Embryonic facial prominence (tissue), 1 donor: ENCODE measurements at regions not wholly inside any gene's neighbourhood (a gene's known extent, or its start where the extent isn't known, plus 50 kb on each side); places are given as distances from the start of the nearest gene placed in this dataset.
"Not testable (repeated sequence)": the region's sequence is repeated elsewhere in the genome, so short reads cannot be mapped to it uniquely, and the experiment has no call there.

ENCODE experiments used
- DNase-seq: peaks from one replicate; pipeline ENCODE4 v3.0.0-alpha.2; 2016; ENCODE audit errors: extremely low spot score

GRCh38 chr5:34436761-34437501 lies 219.2 kb upstream of the RAI14 start:
- DNase-seq, result no peak

GRCh38 chr5:34439601-34440000 lies 216.5 kb upstream of the RAI14 start:
- DNase-seq, result no peak

GRCh38 chr5:34441767-34442166 lies 214.4 kb upstream of the RAI14 start:
- not testable (repeated sequence) for DNase-seq

GRCh38 chr5:34447424-34447823 lies 208.7 kb upstream of the RAI14 start:
- DNase-seq, result no peak

GRCh38 chr5:34449639-34450038 lies 206.5 kb upstream of the RAI14 start:
- DNase-seq, result no peak

DNA sequence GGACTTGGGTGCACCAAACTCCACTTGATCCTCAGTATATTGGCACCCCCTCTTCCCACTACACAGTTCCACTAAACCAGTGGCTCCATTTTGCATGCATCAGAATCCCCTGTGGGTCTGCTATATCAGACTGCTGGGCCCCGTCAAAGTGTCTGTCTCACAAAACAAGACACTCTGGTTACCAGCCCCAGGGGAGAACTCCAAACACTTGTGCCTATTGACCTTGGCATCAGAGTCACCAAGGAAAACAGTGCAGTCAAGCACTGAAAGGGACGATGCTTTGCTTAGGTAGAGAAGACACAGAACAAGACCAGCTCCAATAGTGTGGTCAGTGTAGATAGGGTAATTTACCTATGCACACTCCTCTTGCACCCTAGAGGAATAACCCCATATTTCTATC lies 205.8 kb upstream of the RAI14 start:
- no peak for DNase-seq

- no peak for DNase-seq
These were observed 203.8 kb upstream of the RAI14 start for GRCh38 chr5:34452170-34452828.

DNA sequence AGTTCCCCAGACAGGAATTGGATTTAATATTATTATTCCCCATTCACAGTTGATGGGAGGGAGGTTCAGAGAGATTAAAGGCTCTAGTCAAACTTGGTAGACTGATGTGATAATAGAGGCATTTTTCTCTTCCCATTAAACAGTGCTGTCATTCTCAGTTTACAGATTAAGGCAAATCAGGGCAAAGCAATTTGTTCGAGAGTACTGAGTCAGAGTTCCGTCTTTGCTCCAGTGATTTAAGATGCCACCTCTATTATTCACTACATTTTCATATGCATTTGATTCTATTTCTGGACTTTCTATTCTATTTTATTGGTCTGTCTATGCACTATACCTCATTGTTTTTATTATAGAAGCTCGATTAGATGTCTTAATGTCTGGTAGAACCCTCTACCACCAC lies 201.0 kb upstream of the RAI14 start:
- no peak for DNase-seq

- no peak for DNase-seq
These were observed 196.2 kb upstream of the RAI14 start for GRCh38 chr5:34459908-34460307.

GRCh38 chr5:34460496-34460895 lies 195.6 kb upstream of the RAI14 start:
- DNase-seq, result no peak

- no peak for DNase-seq
These were observed 191.3 kb upstream of the RAI14 start for GRCh38 chr5:34464829-34465228.

GRCh38 chr5:34465301-34465700 lies 190.8 kb upstream of the RAI14 start:
- not testable (repeated sequence) for DNase-seq

- not testable (repeated sequence) for DNase-seq
These were observed 189.4 kb upstream of the RAI14 start for GRCh38 chr5:34466519-34467388.

DNA sequence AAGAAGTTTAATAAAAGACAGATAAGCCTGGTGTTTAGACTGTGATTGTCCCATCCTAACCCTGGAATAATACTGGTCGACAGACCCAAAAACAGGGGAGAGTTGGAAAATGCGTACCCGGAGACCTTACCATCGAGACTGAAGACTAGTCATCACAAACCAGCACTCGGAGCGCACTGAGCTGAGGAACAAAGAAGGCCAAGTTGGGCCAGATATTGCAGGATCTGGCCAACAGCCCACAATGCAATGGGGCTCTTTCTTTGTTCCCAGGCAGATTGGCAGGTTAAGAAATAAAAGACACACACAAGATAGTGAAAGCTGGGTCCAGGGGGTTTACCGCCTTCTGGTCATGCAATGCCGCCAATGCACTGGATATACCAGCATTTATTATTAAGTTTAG lies 188.7 kb upstream of the RAI14 start:
- DNase-seq, result no peak

DNA sequence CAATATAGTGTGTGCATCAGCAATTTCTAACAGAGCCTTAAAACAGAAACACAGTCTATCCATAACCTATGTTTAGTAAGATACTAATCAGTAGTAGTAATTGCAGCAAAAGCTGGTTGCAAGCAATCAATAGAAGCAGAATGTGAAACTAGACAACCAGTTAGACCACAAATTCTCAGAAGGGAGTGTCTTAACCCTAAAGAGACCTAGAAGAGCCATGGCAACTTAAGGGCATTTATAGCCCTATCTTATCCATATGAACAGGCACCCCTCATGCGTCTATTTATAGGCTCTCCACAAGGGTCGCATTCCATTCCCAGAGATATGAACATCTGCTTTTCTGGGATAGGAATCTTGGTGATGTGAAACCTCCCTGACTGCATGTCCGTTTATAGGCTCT lies 188.1 kb upstream of the RAI14 start:
- not testable (repeated sequence) for DNase-seq

GRCh38 chr5:34469971-34470370 lies 186.2 kb upstream of the RAI14 start:
- DNase-seq, result no peak

GRCh38 chr5:34474573-34475021 lies 181.5 kb upstream of the RAI14 start:
- DNase-seq, result peak; percentile 44

DNA sequence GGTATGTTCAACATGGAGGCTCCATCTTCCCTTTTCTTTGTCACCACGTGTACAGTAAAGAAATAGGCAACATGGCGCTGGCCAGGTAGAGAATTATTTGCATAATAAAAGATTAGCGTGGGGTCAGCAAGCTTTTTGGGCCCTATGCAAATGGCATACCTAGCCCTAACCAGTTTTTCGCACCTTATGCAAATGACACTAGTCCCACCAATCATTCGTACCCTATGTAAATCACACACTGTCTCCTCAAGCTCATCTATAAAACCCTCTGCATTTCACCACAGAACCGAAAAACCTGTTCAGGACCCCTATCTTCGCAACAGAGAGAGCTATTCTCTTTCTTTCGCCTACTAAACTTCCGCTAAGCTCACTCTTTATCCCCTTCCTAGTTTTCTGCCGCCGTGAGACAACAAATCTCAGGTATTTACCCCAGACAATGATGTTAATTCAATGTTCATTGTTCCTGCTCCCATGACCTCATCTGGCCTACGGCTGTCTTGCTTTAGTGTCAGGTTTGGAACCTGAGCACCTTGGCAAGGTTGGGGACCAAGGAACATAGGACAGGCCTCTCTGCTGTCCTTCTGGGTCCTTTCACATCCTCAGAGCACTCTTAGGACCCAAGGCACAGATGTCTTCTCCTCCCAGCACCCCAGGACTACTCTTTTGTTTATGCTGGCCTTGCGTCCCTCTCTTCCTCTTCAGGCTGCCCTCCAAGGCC lies 180.7 kb upstream of the RAI14 start:
- no peak for DNase-seq

- DNase-seq, result no peak
These were observed 179.1 kb upstream of the RAI14 start for GRCh38 chr5:34476941-34477565.

- no peak for DNase-seq
These were observed 175.2 kb upstream of the RAI14 start for GRCh38 chr5:34480810-34481528.
